ENCODE measurements at regions not wholly inside any gene's neighbourhood (a gene's known extent, or its start where the extent isn't known, plus 50 kb on each side); places are given as distances from the start of the nearest gene placed in this dataset.
"Not testable (repeated sequence)": the region's sequence is repeated elsewhere in the genome, so short reads cannot be mapped to it uniquely, and the experiment has no call there.

- no peak for DNase-seq (ENCODE audit: low read depth)
- TF ChIP-seq CTCF (IDR thresholded peaks at IDR 0.05; ENCODE audit: low read length, missing control alignments) = no peak
Measured at GRCh38 chr1:189686288-189686687, 791.4 kb downstream of the BRINP3 start.

GRCh38 chr1:189693140-189693539, 784.5 kb downstream of the BRINP3 start:
- H3K4me3 ChIP-seq (replicated peaks; ENCODE audit: low read depth, low read length) = no peak overlapping the region
- TF ChIP-seq CTCF (IDR thresholded peaks at IDR 0.05; ENCODE audit: low read length, missing control alignments) = no peak
- peak; percentile 23 for DNase-seq (ENCODE audit: low read depth)

More at GRCh38 chr1:189686288-189686687, 791.4 kb downstream of the BRINP3 start:
- H3K4me3 ChIP-seq (replicated peaks; ENCODE audit: low read depth, low read length) = no peak overlapping the region

GRCh38 chr1:189696297-189696696, 781.4 kb downstream of the BRINP3 start:
- H3K4me3 ChIP-seq (replicated peaks; ENCODE audit: low read depth, low read length) = no peak overlapping the region
- DNase-seq (ENCODE audit: low read depth) = no peak
- TF ChIP-seq CTCF (IDR thresholded peaks at IDR 0.05; ENCODE audit: low read length, missing control alignments) = no peak

GRCh38 chr1:189697113-189697512, 780.6 kb downstream of the BRINP3 start:
- TF ChIP-seq CTCF (IDR thresholded peaks at IDR 0.05; ENCODE audit: low read length, missing control alignments) = no peak
- H3K4me3 ChIP-seq (replicated peaks; ENCODE audit: low read depth, low read length) = no peak overlapping the region

GRCh38 chr1:189701606-189702005, 776.1 kb downstream of the BRINP3 start:
- no peak for DNase-seq (ENCODE audit: low read depth)
- H3K4me3 ChIP-seq (replicated peaks; ENCODE audit: low read depth, low read length) = no peak overlapping the region
- no peak for TF ChIP-seq CTCF (IDR thresholded peaks at IDR 0.05; ENCODE audit: low read length, missing control alignments)

More at GRCh38 chr1:189697113-189697512, 780.6 kb downstream of the BRINP3 start:
- no peak for DNase-seq (ENCODE audit: low read depth)

DNA sequence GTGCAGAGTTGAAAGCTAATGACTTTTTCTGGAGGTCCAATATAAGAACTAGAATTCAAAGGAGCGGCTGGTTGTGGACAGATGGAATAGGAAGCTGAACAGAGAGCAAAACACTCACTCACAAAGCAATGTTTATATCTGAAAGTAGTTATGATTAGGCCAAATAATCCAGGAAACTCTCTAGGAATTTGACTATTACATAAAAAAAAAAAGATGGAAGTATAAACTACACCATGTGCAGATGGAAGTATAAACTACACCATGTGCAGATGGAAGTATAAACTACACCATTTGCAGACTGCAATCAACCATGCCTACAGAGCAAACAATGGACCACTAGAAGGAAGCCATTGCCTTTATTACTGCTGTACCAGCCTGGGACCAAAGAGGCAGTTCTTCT, 771.1 kb downstream of the BRINP3 start:
- TF ChIP-seq CTCF (IDR thresholded peaks at IDR 0.05; ENCODE audit: low read length, missing control alignments) = no peak
- DNase-seq (ENCODE audit: low read depth) = no peak

DNA sequence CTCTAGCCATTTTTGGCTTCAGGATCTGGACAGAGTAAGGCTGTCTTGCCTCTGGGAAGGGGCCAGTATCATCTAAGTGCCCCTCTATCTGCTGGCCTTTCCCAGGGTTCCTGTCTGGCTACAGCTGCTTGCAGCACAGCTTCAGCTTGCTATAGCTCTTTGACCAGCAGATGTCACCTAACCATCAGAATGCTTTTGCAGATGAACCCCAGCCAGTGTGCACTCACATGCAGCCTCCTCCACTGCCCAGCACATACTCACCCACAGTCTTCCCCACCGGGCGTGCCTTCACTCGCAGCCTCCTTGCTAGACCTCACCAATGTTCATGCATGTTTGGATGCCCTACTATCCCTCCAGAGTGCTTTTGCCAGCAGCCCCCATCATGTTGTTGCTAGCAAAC, 769.0 kb downstream of the BRINP3 start:
- peak; percentile 24 for DNase-seq (ENCODE audit: low read depth)
- peak; percentile 26 for TF ChIP-seq CTCF (IDR thresholded peaks at IDR 0.05; ENCODE audit: low read length, missing control alignments)
- H3K4me3 ChIP-seq (replicated peaks; ENCODE audit: low read depth, low read length) = no peak overlapping the region

More for the DNA sequence above, 771.1 kb downstream of the BRINP3 start:
- no peak overlapping the region for H3K4me3 ChIP-seq (replicated peaks; ENCODE audit: low read depth, low read length)

DNA sequence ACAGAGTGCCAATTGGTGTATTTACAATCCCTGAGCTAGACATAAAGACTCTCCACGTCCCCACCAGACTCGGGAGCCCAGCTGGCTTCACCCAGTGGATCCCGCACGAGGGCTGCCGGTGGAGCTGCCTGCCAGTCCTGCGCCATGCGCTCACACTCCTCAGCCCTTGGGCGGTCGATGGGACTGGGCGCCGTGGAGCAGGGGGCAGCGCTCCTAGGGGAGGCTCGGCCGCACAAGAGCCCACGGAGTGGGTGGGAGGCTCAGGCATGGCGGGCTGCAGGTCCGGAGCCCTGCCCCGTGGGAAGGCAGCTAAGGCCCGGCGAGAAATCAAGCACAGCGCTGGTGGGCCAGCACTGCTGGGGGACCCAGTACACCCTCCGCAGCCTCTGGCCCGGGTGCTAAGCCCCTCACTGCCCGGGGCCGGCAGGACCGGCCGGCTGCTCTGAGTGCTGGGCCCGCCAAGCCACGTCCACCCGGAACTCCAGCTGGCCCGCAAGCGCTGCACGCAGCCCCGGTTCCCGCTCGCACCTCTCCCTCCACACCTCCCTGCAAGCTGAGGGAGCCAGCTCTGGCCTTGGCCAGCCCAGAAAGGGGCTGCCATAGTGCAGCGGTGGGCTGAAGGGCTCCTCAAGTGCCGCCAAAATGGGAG, 759.4 kb downstream of the BRINP3 start:
- DNase-seq (ENCODE audit: low read depth); H3K4me3 ChIP-seq (replicated peaks; ENCODE audit: low read depth, low read length): not testable (repeated sequence)
